HCT116 (cell line): ENCODE measurements at regions not wholly inside any gene's neighbourhood (a gene's known extent, or its start where the extent isn't known, plus 50 kb on each side); places are given as distances from the start of the nearest gene placed in this dataset.

Experiments used
- ATAC-seq: fragments of 200-7000 bp; cut with Tn5 transposase; 2 replicates; pipeline ENCODE4 v1.9.1; 2020; ENCODE audit warnings: mild to moderate bottlenecking, moderate library complexity
- BruUV-seq: library from RNA; stranded (reverse); fragments of 400-500 nt; replicated peaks from 2 replicates; lab custom pipeline; 2021; lab: Mats Ljungman, UMichigan
- CTCF ChIA-PET: fragments of 300-600 bp; sonication (Branson Sonifier 250); formaldehyde crosslinking; loops from one replicate; lab custom pipeline; 2021; ENCODE audit warnings: antibody characterized with exemption; lab: Charles Lee
- POLR2A ChIA-PET: fragments of 300-600, 350-600 bp; sonication (Branson Sonifier 250); formaldehyde crosslinking; loops from one replicate; lab custom pipeline; 2021; ENCODE audit warnings: antibody characterized with exemption; lab: Charles Lee
- RAD21 ChIA-PET, 2 experiments: fragments of 300-600 bp; sonication (Branson Sonifier 250); formaldehyde crosslinking; loops; one replicate each; lab custom pipeline; 2023; ENCODE audit warnings: low total read pairs in 2 of 2; ENCODE audit not compliant: uncharacterized antibody in 2 of 2, unreplicated experiment in 2 of 2, low non-redundant PET in 1 of 2; lab: Charles Lee
- DNase-seq: peaks from one replicate; pipeline ENCODE4 v3.0.0-alpha.2; 2010; ENCODE audit warnings: low read depth, low spot score
- H2AFZ ChIP-seq: fragments of 200-600 bp; shearing (Covaris generic), sonication (generic); 2 replicates; pipeline ENCODE4 v1.6.1; 2017; ENCODE audit warnings: low read depth, mixed run types, mixed read lengths, antibody characterized with exemption, low read length; ENCODE audit not compliant: poor library complexity, severe bottlenecking
- H3K27ac ChIP-seq: 2 replicates; pipeline ENCODE4 v1.5.1; 2012; ENCODE audit warnings: low read depth, low read length
- H3K27me3 ChIP-seq: fragments of 200-600 bp; sonication (generic); 2 replicates; pipeline ENCODE4 v1.6.1; 2016; ENCODE audit warnings: mixed run types, low read length, mixed read lengths; ENCODE audit not compliant: insufficient read depth
- H3K36me3 ChIP-seq, 2 experiments: fragments of 200-500 bp in 1 of 2; fragments of 200-600 bp in 1 of 2; sonication (Bioruptor generic) in 1 of 2; sonication (generic) in 1 of 2; 2 replicates each; pipeline versions ENCODE4 v1.5.1 to v1.6.1; 2014 to 2016; ENCODE audit warnings: low read length in 2 of 2, inconsistent platforms in 1 of 2, mixed read lengths in 1 of 2, mixed run types in 1 of 2; ENCODE audit not compliant: insufficient read depth in 2 of 2, control insufficient read depth in 1 of 2
- H3K4me1 ChIP-seq, 2 experiments: fragments of 200-600 bp in 1 of 2; sonication (generic) in 1 of 2; 2 replicates each; pipeline versions ENCODE4 v1.5.1 to v1.6.1; 2012 to 2017; ENCODE audit warnings: low read length in 2 of 2, inconsistent platforms in 1 of 2, mild to moderate bottlenecking in 1 of 2, mixed read lengths in 1 of 2, mixed run types in 1 of 2, moderate library complexity in 1 of 2; ENCODE audit not compliant: insufficient read depth in 2 of 2, control insufficient read depth in 1 of 2
- H3K4me2 ChIP-seq: fragments of 200-600 bp; sonication (generic); 2 replicates; pipeline ENCODE4 v1.6.1; 2017; ENCODE audit warnings: mixed run types, low read length, mixed read lengths
- H3K4me3 ChIP-seq, 2 experiments: fragments of 200-600 bp in 1 of 2; sonication (generic) in 1 of 2; replicated peaks in 1 of 2; 2 replicates each; pipeline ENCODE4 v1.5.1; 2011 to 2016; ENCODE audit warnings: low read length in 2 of 2, control low read depth in 1 of 2, low read depth in 1 of 2, mild to moderate bottlenecking in 1 of 2, mixed read lengths in 1 of 2, mixed run types in 1 of 2
- H3K79me2 ChIP-seq: fragments of 200-600 bp; sonication (generic); 2 replicates; pipeline ENCODE4 v1.6.1; 2017; ENCODE audit warnings: mild to moderate bottlenecking, mixed run types, low read length, moderate library complexity, mixed read lengths; ENCODE audit not compliant: insufficient read depth
- H3K9ac ChIP-seq: fragments of 200-600 bp; sonication (generic); 2 replicates; pipeline ENCODE4 v1.6.1; 2016; ENCODE audit warnings: low read length, mixed read lengths
- H3K9me2 ChIP-seq: fragments of 200-600 bp; sonication (generic), shearing (Covaris generic); 2 replicates; pipeline ENCODE4 v1.6.1; 2017; ENCODE audit warnings: mixed run types, mild to moderate bottlenecking, moderate library complexity; ENCODE audit not compliant: insufficient read depth
- H3K9me3 ChIP-seq, 2 experiments: fragments of 200-500 bp in 1 of 2; fragments of 200-600 bp in 1 of 2; sonication (Bioruptor generic) in 1 of 2; sonication (generic) in 1 of 2; 2 replicates each; pipeline ENCODE4 v1.6.1; 2014 to 2017; ENCODE audit warnings: low read length in 2 of 2, mixed read lengths in 2 of 2, inconsistent platforms in 1 of 2, low read depth in 1 of 2, mild to moderate bottlenecking in 1 of 2, mixed run types in 1 of 2, moderate library complexity in 1 of 2; ENCODE audit not compliant: control insufficient read depth in 1 of 2, insufficient read depth in 1 of 2
- H4K20me1 ChIP-seq: fragments of 200-600 bp; sonication (generic), shearing (Covaris generic); 2 replicates; pipeline ENCODE4 v1.6.1; 2017; ENCODE audit warnings: mixed run types, mild to moderate bottlenecking, moderate library complexity; ENCODE audit not compliant: insufficient read depth
- CEBPB ChIP-seq: IDR thresholded peaks from 2 replicates; pipeline ENCODE4 v1.6.1; 2012; ENCODE audit warnings: low read depth
- CTCF ChIP-seq, 3 experiments: fragments of 200-600 bp in 1 of 3; sonication (generic) in 1 of 3; IDR thresholded peaks in 2 of 3; conservative IDR thresholded peaks in 1 of 3; 2 replicates each; pipeline ENCODE4 v1.5.1; 2012 to 2017; ENCODE audit warnings: low read depth in 2 of 3, low read length in 2 of 3, antibody characterized with exemption in 1 of 3, borderline replicate concordance in 1 of 3, control low read depth in 1 of 3, mild to moderate bottlenecking in 1 of 3, mixed read lengths in 1 of 3, mixed run types in 1 of 3, moderate library complexity in 1 of 3; ENCODE audit not compliant: insufficient read depth in 1 of 3
- EZH2 ChIP-seq: fragments of 200-600 bp; sonication (generic); IDR thresholded peaks from 2 replicates; pipeline ENCODE4 v1.6.1; 2017; ENCODE audit warnings: antibody characterized with exemption, mixed run types
- EZH2phosphoT487 ChIP-seq: fragments of 200-600 bp; IDR thresholded peaks from 2 replicates; pipeline ENCODE4 v1.6.1; 2018; ENCODE audit warnings: antibody characterized with exemption, borderline replicate concordance
- FOSL1 ChIP-seq: IDR thresholded peaks from 2 replicates; pipeline ENCODE4 v1.6.1; 2012; ENCODE audit warnings: low read depth
- POLR2AphosphoS5 ChIP-seq: IDR thresholded peaks from 2 replicates; pipeline ENCODE4 v1.6.1; 2011; ENCODE audit warnings: mild to moderate bottlenecking, low read depth, low read length, moderate library complexity
- RAD21 ChIP-seq: IDR thresholded peaks from 2 replicates; pipeline ENCODE4 v1.6.1; 2012; ENCODE audit warnings: low read depth, mild to moderate bottlenecking
- YY1 ChIP-seq: IDR thresholded peaks from 2 replicates; pipeline ENCODE4 v1.6.1; 2011; ENCODE audit warnings: low read length, low read depth, moderate library complexity, mild to moderate bottlenecking; ENCODE audit not compliant: insufficient replicate concordance; ENCODE audit errors: extremely low read depth
- ZBTB33 ChIP-seq: IDR thresholded peaks from 2 replicates; pipeline ENCODE4 v1.6.1; 2011; ENCODE audit warnings: mild to moderate bottlenecking, low read length, moderate library complexity; ENCODE audit not compliant: insufficient replicate concordance; ENCODE audit errors: extremely low read depth
- ZNF274 ChIP-seq: fragments of 200-500 bp; sonication (Bioruptor generic); IDR thresholded peaks from 2 replicates; pipeline ENCODE4 v1.6.1; 2014; ENCODE audit warnings: mild to moderate bottlenecking, low read depth, low read length, inconsistent platforms
- intact Hi-C: fragments of 100-400 bp; cut with micrococcal nuclease; formaldehyde crosslinking; loops from 2 replicates; pipeline ENCODE4 v1.10.0; 2022

GRCh38 chr14:56720703-56721460, 89.4 kb downstream of the OTX2 start:
- RAD21 ChIA-PET = no interaction called here
- no peak for TF ChIP-seq RAD21
- no peak for TF ChIP-seq YY1
- TF ChIP-seq EZH2phosphoT487 = no peak
- no peak for TF ChIP-seq ZBTB33
- no peak for TF ChIP-seq EZH2
- TF ChIP-seq CEBPB = no peak
- no peak for TF ChIP-seq ZNF274
- TF ChIP-seq FOSL1 = no peak
- no peak for TF ChIP-seq POLR2AphosphoS5
- TF ChIP-seq CTCF (IDR thresholded peaks at IDR 0.05 in 2 of 3, conservative IDR thresholded peaks at IDR 0.05 in 1 of 3; ENCODE audit: borderline replicate concordance in 1 of 3, insufficient read depth in 1 of 3, low read depth in 2 of 3, low read length in 2 of 3) = no peak
- POLR2A ChIA-PET = no interaction called here
- ATAC-seq (no peak), DNase-seq (no peak)
- H3K9me3 ChIP-seq = no peaks in the 10 kb centered on the region
- peaks cover 31% of the 10 kb centered on the region for H3K27me3 ChIP-seq
- H3K9ac ChIP-seq = no peak overlapping the region
- H4K20me1 ChIP-seq = no peaks in the 10 kb centered on the region
- no peaks in the 10 kb centered on the region for H3K36me3 ChIP-seq
- CTCF ChIA-PET = no interaction called here
- H3K79me2 ChIP-seq = no peaks in the 10 kb centered on the region
- no peak overlapping the region for H3K4me2 ChIP-seq
- no TSS peak for BruUV-seq
- H2AFZ ChIP-seq = no peak overlapping the region
- no peak overlapping the region for H3K4me3 ChIP-seq
- H3K9me2 ChIP-seq = no peaks in the 10 kb centered on the region
- no peaks in the 10 kb centered on the region for H3K4me1 ChIP-seq
- intact Hi-C loops = no loop called here
- no peak overlapping the region for H3K27ac ChIP-seq
